SH-SY5Y (cell line): ENCODE measurements at regions not wholly inside any gene's neighbourhood (a gene's known extent, or its start where the extent isn't known, plus 50 kb on each side); places are given as distances from the start of the nearest gene placed in this dataset.

Experiments
- GATA2 ChIP-seq: IDR thresholded peaks from 2 replicates; pipeline ENCODE4 v1.6.1; 2011; ENCODE audit warnings: mild to moderate bottlenecking, low read depth, low read length
- GATA3 ChIP-seq: IDR thresholded peaks from 2 replicates; pipeline ENCODE4 v1.6.1; 2011; ENCODE audit warnings: low read depth, mild to moderate bottlenecking, low read length, moderate library complexity

DNA sequence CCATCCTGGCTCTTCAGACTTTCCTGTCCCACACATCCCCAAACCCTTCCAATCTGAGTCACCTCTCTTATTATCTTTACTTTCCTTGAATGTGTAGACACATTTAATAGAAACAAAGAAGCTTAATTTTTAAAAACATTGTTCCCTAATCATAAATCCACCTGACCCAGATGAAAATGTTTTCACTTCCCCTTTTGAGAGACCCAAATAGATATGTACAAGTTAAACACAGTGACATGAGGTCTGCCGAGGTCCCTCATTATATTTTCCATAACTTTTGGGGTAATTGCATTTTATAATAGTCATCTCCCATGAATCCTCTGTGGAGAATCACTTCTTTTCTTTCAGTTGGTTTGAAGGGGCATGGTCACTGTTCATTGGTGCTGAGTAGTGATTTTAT lies 191.1 kb downstream of the GRIN2B start:
- TF ChIP-seq GATA3, result no peak
- no peak for TF ChIP-seq GATA2
